ENCODE measurements at regions not wholly inside any gene's neighbourhood (a gene's known extent, or its start where the extent isn't known, plus 50 kb on each side); places are given as distances from the start of the nearest gene placed in this dataset.
A peak's percentile ranks its signal among the peaks of the same experiment; 100 is the strongest.

DNA sequence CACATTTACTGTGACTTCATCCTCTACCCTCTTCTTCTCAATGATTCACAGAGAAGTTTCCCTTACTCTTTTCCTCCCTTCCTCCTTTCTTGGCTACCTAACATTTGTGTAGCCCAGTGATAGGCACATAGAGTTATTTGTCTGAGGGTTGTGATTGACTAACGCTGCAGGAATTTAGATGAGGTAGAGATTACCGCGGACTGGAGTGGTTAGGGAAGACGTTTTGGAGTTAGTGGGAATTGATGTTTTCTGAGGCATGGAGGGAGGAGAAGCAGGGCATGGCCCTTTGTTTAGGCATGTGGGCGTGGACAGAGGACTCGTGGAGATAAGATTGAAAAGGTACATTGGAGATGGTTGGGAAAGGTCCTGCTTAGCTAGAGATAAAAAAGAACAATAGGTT is 246.7 kb downstream of the GPAT3 start:
- H2BK12ac ChIP-seq (ENCODE audit: insufficient read length, low read depth, low read length), result no peak overlapping the region
- H2BK15ac ChIP-seq (ENCODE audit: low read depth, low read length), result no peak overlapping the region
- H3K79me2 ChIP-seq (ENCODE audit: insufficient read depth, low read length), result no peaks in the 10 kb centered on the region
- H3K9me3 ChIP-seq (ENCODE audit: control insufficient read depth, low read depth, low read length), result no peaks in the 10 kb centered on the region
- H3K14ac ChIP-seq (ENCODE audit: insufficient read depth, low read length), result no peak overlapping the region
- H3K18ac ChIP-seq (ENCODE audit: insufficient read length, low read depth, low read length), result no peak overlapping the region
- H2BK20ac ChIP-seq (ENCODE audit: low read depth, low read length, poor library complexity, severe bottlenecking), result no peak overlapping the region
- H3K27ac Mint-ChIP-seq, result peak overlapping the region in 1 of 3 experiments; percentile 1; a peak in 1 of 7 replicates
- H3K27ac ChIP-seq (ENCODE audit: insufficient read length, low read depth, low read length), result no peak overlapping the region
- no peak overlapping the region for H3K4me2 ChIP-seq (ENCODE audit: insufficient read depth, insufficient read length, low read length)
- no peak overlapping the region for H3K23ac ChIP-seq (ENCODE audit: insufficient read length, low read depth, low read length)
- H2AFZ ChIP-seq (ENCODE audit: low read length), result no peak overlapping the region
- no peak overlapping the region for H3K4ac ChIP-seq (ENCODE audit: low read depth, low read length)
- no peak overlapping the region for H3T11ph ChIP-seq (ENCODE audit: low read length)
- H3K9ac ChIP-seq (ENCODE audit: extremely low read depth, insufficient read length, low read length), result no peak overlapping the region
- no peak for DNase-seq
- peaks cover 9% of the 10 kb centered on the region; the same call in 1 of the 2 replicates for H3K27me3 Mint-ChIP-seq (ENCODE audit: low read depth)
- H4K5ac ChIP-seq (ENCODE audit: insufficient read length, low read depth, low read length), result no peak overlapping the region
- H3K9me3 Mint-ChIP-seq, result no peaks in the 10 kb centered on the region
- H2BK5ac ChIP-seq (ENCODE audit: insufficient read length, low read length), result no peak overlapping the region
- no peak overlapping the region for H3K56ac ChIP-seq (ENCODE audit: insufficient read length, low read depth, low read length)
- no peak overlapping the region for H4K8ac ChIP-seq (replicated peaks; ENCODE audit: insufficient read length, low read depth, low read length)
- peaks cover 25 to 35% of the 10 kb centered on the region in 2 experiments for H3K4me1 Mint-ChIP-seq
- no peak overlapping the region for H4K91ac ChIP-seq (ENCODE audit: insufficient read length, low read depth, low read length)
- H3K36me3 Mint-ChIP-seq (ENCODE audit: insufficient read depth in 1 of 3, low read depth in 3 of 3), result no peaks in the 10 kb centered on the region
- peaks cover 2% of the 10 kb centered on the region; the same call in 1 of the 2 replicates for H3K27me3 ChIP-seq (ENCODE audit: insufficient read depth, low read length)
- no peak overlapping the region for H2BK120ac ChIP-seq (ENCODE audit: low read depth, low read length, poor library complexity, severe bottlenecking)
- H3K4me3 Mint-ChIP-seq, result no peak overlapping the region
- no peak overlapping the region for H2AK5ac ChIP-seq (ENCODE audit: insufficient read length, low read length)
- TF ChIP-seq, protein P1, sequence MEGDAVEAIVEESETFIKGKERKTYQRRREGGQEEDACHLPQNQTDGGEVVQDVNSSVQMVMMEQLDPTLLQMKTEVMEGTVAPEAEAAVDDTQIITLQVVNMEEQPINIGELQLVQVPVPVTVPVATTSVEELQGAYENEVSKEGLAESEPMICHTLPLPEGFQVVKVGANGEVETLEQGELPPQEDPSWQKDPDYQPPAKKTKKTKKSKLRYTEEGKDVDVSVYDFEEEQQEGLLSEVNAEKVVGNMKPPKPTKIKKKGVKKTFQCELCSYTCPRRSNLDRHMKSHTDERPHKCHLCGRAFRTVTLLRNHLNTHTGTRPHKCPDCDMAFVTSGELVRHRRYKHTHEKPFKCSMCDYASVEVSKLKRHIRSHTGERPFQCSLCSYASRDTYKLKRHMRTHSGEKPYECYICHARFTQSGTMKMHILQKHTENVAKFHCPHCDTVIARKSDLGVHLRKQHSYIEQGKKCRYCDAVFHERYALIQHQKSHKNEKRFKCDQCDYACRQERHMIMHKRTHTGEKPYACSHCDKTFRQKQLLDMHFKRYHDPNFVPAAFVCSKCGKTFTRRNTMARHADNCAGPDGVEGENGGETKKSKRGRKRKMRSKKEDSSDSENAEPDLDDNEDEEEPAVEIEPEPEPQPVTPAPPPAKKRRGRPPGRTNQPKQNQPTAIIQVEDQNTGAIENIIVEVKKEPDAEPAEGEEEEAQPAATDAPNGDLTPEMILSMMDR (conservative IDR thresholded peaks at IDR 0.05), result no peak
- peaks cover 7% of the 10 kb centered on the region for H3K4me1 ChIP-seq (ENCODE audit: insufficient read depth, low read length)
- H3K79me1 ChIP-seq (ENCODE audit: insufficient read depth, low read depth, low read length, poor library complexity, severe bottlenecking), result no peaks in the 10 kb centered on the region
- no peaks in the 10 kb centered on the region for H4K20me1 ChIP-seq (ENCODE audit: control insufficient read depth, insufficient read depth, insufficient read length)
- no peaks in the 10 kb centered on the region for H3K23me2 ChIP-seq (ENCODE audit: insufficient read length, low read depth, low read length, poor library complexity, severe bottlenecking)
- 100% methylated on average over 3 of the region's 6 CpGs for WGBS (ENCODE audit: extremely low coverage, insufficient read length, low lambda C conversion rate)
